Small intestine (tissue), 7 donors: ENCODE measurements at regions not wholly inside any gene's neighbourhood (a gene's known extent, or its start where the extent isn't known, plus 50 kb on each side); places are given as distances from the start of the nearest gene placed in this dataset.

Source experiments
- DNase-seq, 2 donors: peaks; one replicate each; pipeline versions ENCODE4 v3.0.0 to v3.0.0-alpha.2; 2013
- FAIRE-seq: peaks from 2 replicates; lab custom pipeline; 2012; peaks lifted over from hg19 to GRCh38; lab: Jason Lieb, UNC
- H3K27ac ChIP-seq, 3 donors: one replicate each; pipeline ENCODE4 v1.5.1; 2013; ENCODE audit warnings: low read length in 2 of 3, mild to moderate bottlenecking in 2 of 3, control low read depth in 1 of 3, inconsistent platforms in 1 of 3, low read depth in 1 of 3, moderate library complexity in 1 of 3
- H3K27me3 ChIP-seq, 3 donors: one replicate each; pipeline ENCODE4 v1.6.1; 2013; ENCODE audit warnings: low read length in 3 of 3, inconsistent platforms in 1 of 3; ENCODE audit not compliant: control insufficient read depth in 3 of 3, insufficient read depth in 3 of 3
- H3K36me3 ChIP-seq, 3 donors: one replicate each; pipeline ENCODE4 v1.6.1; 2013; ENCODE audit warnings: low read length in 3 of 3, inconsistent platforms in 1 of 3, low read depth in 1 of 3, mild to moderate bottlenecking in 1 of 3, moderate library complexity in 1 of 3; ENCODE audit not compliant: control insufficient read depth in 3 of 3, insufficient read depth in 2 of 3
- H3K4me1 ChIP-seq, 3 donors: one replicate each; pipeline ENCODE4 v1.6.1; 2013; ENCODE audit warnings: low read length in 2 of 3, inconsistent platforms in 1 of 3, low read depth in 1 of 3, mild to moderate bottlenecking in 1 of 3, moderate library complexity in 1 of 3; ENCODE audit not compliant: control insufficient read depth in 3 of 3, insufficient read depth in 2 of 3
- H3K4me3 ChIP-seq, 3 donors: one replicate each; pipeline ENCODE4 v1.5.1; 2013; ENCODE audit warnings: low read length in 3 of 3, control low read depth in 1 of 3, inconsistent platforms in 1 of 3, low read depth in 1 of 3, mild to moderate bottlenecking in 1 of 3, moderate library complexity in 1 of 3
- H3K9me3 ChIP-seq, 2 donors: one replicate each; pipeline ENCODE4 v1.6.1; 2013; ENCODE audit warnings: low read depth in 1 of 2, low read length in 1 of 2; ENCODE audit not compliant: control insufficient read depth in 2 of 2, insufficient read depth in 1 of 2
- WGBS, 3 donors: extraction: QIAGEN DNeasy Blood & Tissue Kit; methylation state at CpG; one replicate each; pipeline ENCODE4 v1.1.7; 2013; 5-methylcytosine and 5-hydroxymethylcytosine counted together
- donor health status: healthy with polysubstance abuse.
- donor health status: control.
- donor health status: control.
- donor health status: Bipolar disorder and iron deficiency.
- donor health status: healthy.

DNA sequence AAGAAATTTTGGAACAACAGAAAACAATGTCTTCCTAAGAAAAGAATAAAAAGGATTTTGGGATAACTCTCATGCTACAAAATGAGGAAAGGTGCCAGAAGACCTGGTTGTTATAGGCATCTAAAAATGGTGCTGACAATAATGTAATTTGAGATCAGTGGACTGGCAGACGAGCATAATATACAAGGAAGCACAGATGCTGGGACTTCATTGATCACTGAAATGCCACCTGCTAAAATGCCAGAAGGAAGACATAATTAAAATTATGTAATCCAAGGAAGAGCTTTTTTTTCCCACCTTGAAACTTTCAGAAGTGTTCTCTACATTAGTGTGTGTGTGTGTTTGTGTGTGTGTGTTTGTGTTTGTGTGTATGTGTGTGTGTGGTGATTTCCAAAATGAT, 535.9 kb downstream of the XIRP2 start:
- Histone ChIP-seq H3K27ac (no peak overlapping the region), H3K9me3 (no peaks in the 10 kb centered on the region), H3K4me1 (no peaks in the 10 kb centered on the region), H3K27me3 (no peaks in the 10 kb centered on the region), H3K36me3 (no peaks in the 10 kb centered on the region), H3K4me3 (no peak overlapping the region)
- 4 to 27% (median 15%) methylated on average over 1 of the region's 1 CpG for WGBS, 3 donors
- no peak for FAIRE-seq
- no peak for DNase-seq

GRCh38 chr2:167423731-167424130, 535.5 kb downstream of the XIRP2 start:
- Histone ChIP-seq H3K4me1 (no peaks in the 10 kb centered on the region), H3K4me3 (no peak overlapping the region), H3K9me3 (no peaks in the 10 kb centered on the region), H3K27ac (no peak overlapping the region), H3K36me3 (no peaks in the 10 kb centered on the region), H3K27me3 (no peaks in the 10 kb centered on the region)
- no peak for FAIRE-seq
- DNase-seq = no peak
- WGBS, 3 donors = 55 to 63% (median 57%) methylated on average over 4 of the region's 4 CpGs

DNA sequence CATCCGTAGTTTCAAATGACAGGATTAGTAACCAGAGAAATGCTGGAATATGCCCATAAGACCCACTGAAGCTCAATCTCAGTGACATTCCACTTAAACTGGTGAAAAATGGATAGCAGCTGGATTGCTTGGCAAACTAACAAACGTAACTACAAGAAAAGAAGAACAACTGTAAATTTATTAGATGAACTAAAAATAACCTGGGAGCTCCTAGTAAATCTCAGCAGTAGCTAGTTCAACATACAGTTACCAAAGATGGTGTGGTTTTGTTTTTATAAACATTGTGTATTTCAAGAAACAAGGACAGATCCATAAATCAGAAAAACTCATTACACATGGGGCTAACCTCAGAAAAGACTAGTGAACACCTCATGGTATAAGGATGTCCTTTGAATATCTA, 531.9 kb downstream of the XIRP2 start:
- Histone ChIP-seq H3K4me1 (no peaks in the 10 kb centered on the region), H3K4me3 (no peak overlapping the region), H3K36me3 (no peaks in the 10 kb centered on the region), H3K27ac (no peak overlapping the region), H3K27me3 (no peaks in the 10 kb centered on the region), H3K9me3 (no peaks in the 10 kb centered on the region)
- 43 to 59% (median 47%) methylated on average over 2 of the region's 2 CpGs for WGBS, 3 donors
- DNase-seq = no peak
- no peak for FAIRE-seq

DNA sequence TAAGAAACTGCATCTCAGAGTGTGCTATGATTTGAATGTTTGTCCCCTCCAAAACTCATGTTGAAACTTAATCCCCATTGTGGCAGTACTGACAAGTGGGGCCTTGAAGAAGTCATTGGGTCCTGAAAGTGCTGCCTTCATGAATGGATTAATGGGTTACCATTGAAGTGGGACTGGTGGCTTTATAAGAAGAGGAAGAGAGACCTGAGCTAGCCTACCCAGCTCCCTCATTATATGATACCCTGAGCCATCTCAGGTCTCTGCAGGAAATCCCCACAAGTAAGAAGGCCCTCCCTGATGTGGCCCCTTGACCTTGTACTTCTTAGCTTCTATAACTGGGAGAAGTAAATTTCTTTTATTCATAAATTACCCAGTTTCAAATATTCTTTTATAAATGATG, 526.8 kb downstream of the XIRP2 start:
- no peaks in the 10 kb centered on the region for H3K4me1 ChIP-seq
- no peaks in the 10 kb centered on the region for H3K9me3 ChIP-seq
- H3K27me3 ChIP-seq = no peaks in the 10 kb centered on the region
- H3K27ac ChIP-seq = no peak overlapping the region
- no peaks in the 10 kb centered on the region for H3K36me3 ChIP-seq
- DNase-seq = no peak
- H3K4me3 ChIP-seq = no peak overlapping the region
- no peak for FAIRE-seq

DNA sequence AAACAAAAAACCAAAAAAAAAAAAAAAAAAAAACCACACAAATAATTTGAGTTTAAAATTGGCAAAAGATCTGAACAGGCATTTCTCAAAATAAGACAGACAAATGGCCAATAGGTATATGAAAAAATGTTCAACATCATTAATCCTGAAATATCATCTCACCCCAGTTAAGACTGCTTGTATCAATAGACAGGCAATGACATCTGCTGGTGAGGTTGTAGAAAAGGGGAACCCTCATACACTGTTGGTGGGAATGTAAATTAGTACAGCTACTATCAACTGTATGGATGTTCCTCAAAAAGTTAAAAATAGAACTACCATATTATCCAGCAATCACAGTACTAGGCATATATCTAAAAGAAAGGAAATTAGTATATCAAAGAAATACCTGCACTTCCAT, 523.1 kb downstream of the XIRP2 start:
- no peaks in the 10 kb centered on the region for H3K27me3 ChIP-seq
- no peak for FAIRE-seq
- H3K9me3 ChIP-seq = no peaks in the 10 kb centered on the region
- H3K36me3 ChIP-seq = no peaks in the 10 kb centered on the region
- no peaks in the 10 kb centered on the region for H3K4me1 ChIP-seq
- H3K4me3 ChIP-seq = no peak overlapping the region
- no peak overlapping the region for H3K27ac ChIP-seq
- DNase-seq = no peak

DNA sequence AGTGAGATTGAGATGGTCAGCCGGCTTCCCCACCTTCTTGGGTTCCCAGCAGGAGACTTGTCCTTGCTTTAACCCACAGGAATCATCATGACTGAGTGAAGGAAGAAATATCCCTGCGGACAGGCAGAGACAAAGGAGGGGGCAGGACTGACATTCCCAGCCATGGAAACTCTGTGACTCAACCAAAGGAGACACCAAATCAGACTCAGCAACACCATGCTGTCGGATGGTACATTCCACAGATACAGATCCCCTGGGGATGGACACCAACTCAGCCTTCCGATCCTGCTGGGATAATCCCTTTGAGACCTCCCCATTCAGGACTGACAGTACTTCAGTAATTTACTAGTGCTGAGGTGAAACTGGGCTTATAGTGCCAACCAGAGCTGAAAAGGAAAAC, 518.3 kb downstream of the XIRP2 start:
- Histone ChIP-seq H3K27me3 (no peaks in the 10 kb centered on the region), H3K4me1 (no peaks in the 10 kb centered on the region), H3K9me3 (no peaks in the 10 kb centered on the region), H3K4me3 (no peak overlapping the region), H3K27ac (no peak overlapping the region), H3K36me3 (no peaks in the 10 kb centered on the region)
- no peak for DNase-seq
- FAIRE-seq = no peak
- 56 to 78% (median 64%) methylated on average over 4 of the region's 4 CpGs for WGBS, 3 donors

DNA sequence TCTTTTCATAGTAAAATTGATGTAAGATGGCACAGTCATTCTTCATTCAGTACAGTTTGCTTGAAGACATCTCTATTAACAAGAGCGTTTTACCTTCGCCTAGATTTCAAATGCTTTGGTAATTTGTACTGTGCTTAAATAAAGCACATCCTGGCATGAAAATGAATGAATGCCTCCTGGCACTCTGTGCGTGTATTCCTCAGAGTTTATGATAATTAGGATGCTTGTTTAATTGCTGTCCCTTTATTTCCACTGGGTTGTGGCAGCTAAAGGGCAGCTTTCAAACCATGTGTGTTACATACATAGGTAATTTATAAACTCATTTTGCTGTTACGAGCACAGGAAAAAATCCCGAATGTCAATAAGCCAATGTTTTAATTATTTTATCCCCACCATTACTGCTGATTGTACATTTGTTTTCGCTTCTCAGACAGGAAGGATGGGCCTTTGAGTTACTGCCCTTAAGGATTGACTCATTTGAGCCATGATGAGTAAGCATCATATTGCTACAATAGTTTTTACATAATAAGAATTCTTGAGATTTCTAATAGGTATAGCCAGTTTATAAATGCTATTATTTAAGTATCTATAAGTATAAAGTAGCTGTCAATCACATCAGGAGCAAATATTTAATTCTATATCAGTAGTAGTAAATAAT, 516.5 kb downstream of the XIRP2 start:
- FAIRE-seq = no peak
- H3K9me3 ChIP-seq = no peaks in the 10 kb centered on the region
- H3K27ac ChIP-seq = no peak overlapping the region
- no peaks in the 10 kb centered on the region for H3K36me3 ChIP-seq
- no peaks in the 10 kb centered on the region for H3K27me3 ChIP-seq
- WGBS, 3 donors = 90 to 92% (median 91%) methylated on average over 6 of the region's 6 CpGs
- DNase-seq = no peak
- no peak overlapping the region for H3K4me3 ChIP-seq
- no peaks in the 10 kb centered on the region for H3K4me1 ChIP-seq

DNA sequence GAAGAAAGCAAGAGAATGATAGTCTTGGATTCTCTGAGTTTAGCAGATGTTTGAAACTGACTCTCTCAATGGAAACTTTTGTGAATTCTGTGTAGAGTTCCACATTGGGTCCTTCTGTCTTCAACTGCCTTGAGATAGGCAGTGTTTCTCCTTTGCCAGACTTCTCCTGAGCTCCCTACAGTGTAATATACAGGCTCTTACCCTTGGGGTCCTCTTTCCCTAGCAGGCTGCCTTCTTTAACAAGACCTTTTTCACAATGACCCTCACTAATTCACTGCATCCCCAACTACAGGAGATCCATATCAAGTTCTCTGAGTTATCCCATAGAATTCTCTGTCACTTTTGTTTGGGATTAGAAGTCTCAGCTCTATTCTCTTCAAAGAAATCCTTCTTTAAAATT, 513.0 kb downstream of the XIRP2 start:
- no peaks in the 10 kb centered on the region for H3K27me3 ChIP-seq
- H3K27ac ChIP-seq = no peak overlapping the region
- no peaks in the 10 kb centered on the region for H3K36me3 ChIP-seq
- H3K4me3 ChIP-seq = no peak overlapping the region
- H3K4me1 ChIP-seq = no peaks in the 10 kb centered on the region
- no peaks in the 10 kb centered on the region for H3K9me3 ChIP-seq
- DNase-seq = no peak
- no peak for FAIRE-seq

DNA sequence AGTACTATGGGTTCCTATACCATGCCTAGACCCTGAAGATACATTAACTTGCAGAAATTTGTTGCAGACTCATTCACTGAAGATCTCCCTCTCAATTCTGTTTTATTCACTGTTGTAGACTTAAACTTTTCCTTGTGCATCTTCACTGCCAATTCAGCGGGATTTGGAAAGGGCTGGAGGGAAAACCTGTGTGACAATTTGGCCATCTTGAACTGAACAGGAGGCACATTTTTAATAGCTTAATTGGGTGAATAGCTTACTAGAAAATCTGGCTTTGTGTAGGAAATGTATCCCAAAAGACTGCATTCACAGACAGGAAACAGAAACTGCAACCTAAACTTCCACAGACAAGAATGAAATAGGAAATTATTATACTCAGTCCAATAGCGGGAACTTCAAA, 512.3 kb downstream of the XIRP2 start:
- 87 to 90% (median 89%) methylated on average over 2 of the region's 2 CpGs for WGBS, 3 donors

More for the DNA sequence above, 512.3 kb downstream of the XIRP2 start:
- no peaks in the 10 kb centered on the region for H3K36me3 ChIP-seq
- H3K27ac ChIP-seq = no peak overlapping the region
- no peaks in the 10 kb centered on the region for H3K4me1 ChIP-seq
- no peak for DNase-seq
- H3K27me3 ChIP-seq = no peaks in the 10 kb centered on the region
- no peaks in the 10 kb centered on the region for H3K9me3 ChIP-seq
- H3K4me3 ChIP-seq = no peak overlapping the region
- no peak for FAIRE-seq
